ENCODE measurements at regions not wholly inside any gene's neighbourhood (a gene's known extent, or its start where the extent isn't known, plus 50 kb on each side); places are given as distances from the start of the nearest gene placed in this dataset.

- TF ChIP-seq ZBTB10 (tag by site-specific recombination; IDR thresholded peaks at IDR 0.05) (no peak), PRDM1 (tag by site-specific recombination; IDR thresholded peaks at IDR 0.05) (no peak), ZNF324 (tag by site-specific recombination; IDR thresholded peaks at IDR 0.05) (no peak), ZNF521 (tag by site-specific recombination; IDR thresholded peaks at IDR 0.05) (no peak)
These were observed 56.2 kb upstream of the DPYSL4 start (continued) for GRCh38 chr10:132130286-132131265.

DNA sequence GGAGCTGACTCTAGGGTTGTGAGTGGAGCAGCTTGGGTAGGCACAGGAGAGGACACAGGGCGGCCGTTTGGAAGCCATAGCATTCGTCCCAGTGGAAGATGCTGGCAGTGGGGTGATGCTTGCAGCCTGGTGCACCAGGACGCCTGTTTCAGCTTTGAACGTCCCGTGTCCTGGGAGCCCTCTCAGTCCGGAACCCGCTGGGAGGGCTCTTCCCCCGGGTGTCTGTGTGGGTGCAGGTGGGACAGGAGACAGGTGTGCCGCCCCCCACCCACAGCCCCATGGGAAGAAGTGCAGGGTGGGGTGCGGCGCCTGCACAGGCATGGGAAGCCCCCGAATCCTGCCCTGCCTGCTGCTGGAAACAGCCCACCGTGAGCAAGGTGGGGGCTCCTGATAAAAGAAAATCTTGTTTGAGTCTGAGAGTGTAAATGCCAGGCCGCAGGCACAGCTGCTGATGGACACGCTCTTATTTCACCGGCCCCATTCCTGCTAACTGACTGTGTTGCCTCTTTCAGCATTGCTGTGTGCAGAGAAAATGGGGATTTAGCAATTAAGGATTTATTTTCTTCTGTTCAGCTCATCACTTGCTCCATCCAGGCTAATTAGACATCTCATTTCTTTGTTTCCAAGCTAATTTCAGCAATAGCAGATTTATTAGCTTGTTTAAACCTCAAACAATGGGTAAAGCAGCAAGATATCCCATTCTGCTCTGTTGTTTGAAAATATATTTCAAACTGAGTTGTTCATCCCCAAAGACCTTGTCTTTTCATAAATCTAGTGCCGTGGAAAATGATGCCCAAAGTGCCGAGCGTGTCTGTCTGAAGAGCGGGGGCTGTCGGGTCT is 54.9 kb upstream of the DPYSL4 start:
- ChIA-PET CTCF (interaction anchor here (0.9 to 1.1 kb wide), 2 partner anchors 109 to 246 kb away, joined by 3 read pairs; no protein-coding TSS in a partner anchor), POLR2A (no interaction called here)
- H3K9me3 ChIP-seq (ENCODE audit: control insufficient read depth, insufficient read depth, low read depth, low read length), result no peaks in the 10 kb centered on the region
- H3K27ac ChIP-seq (ENCODE audit: extremely low read depth, low read depth, low read length), result no peak overlapping the region
- no peaks in the 10 kb centered on the region for H3K4me1 ChIP-seq (ENCODE audit: control insufficient read depth, insufficient read depth, low read length)
- TF ChIP-seq SALL2 (tag by site-specific recombination; IDR thresholded peaks at IDR 0.05; ENCODE audit: borderline replicate concordance) (no peak), ZNF16 (tag by site-specific recombination; IDR thresholded peaks at IDR 0.05; ENCODE audit: low read depth) (no peak), TRIM28 (IDR thresholded peaks at IDR 0.05; ENCODE audit: borderline replicate concordance, low read length) (no peak), ZNF24 (tag by site-specific recombination; IDR thresholded peaks at IDR 0.05) (no peak), ZSCAN23 (tag by site-specific recombination; IDR thresholded peaks at IDR 0.05) (no peak), ZNF292 (tag by site-specific recombination; IDR thresholded peaks at IDR 0.05; ENCODE audit: borderline replicate concordance, low read depth) (no peak), ZNF580 (tag by site-specific recombination; IDR thresholded peaks at IDR 0.05) (no peak), ZNF677 (tag by site-specific recombination; IDR thresholded peaks at IDR 0.05) (no peak), ZNF660 (tag by site-specific recombination; IDR thresholded peaks at IDR 0.05) (no peak), ZNF501 (tag by site-specific recombination; IDR thresholded peaks at IDR 0.05) (no peak), ZNF140 (tag by site-specific recombination; IDR thresholded peaks at IDR 0.05) (no peak), ZSCAN5A (tag by site-specific recombination; IDR thresholded peaks at IDR 0.05) (no peak), MYNN (tag by site-specific recombination; IDR thresholded peaks at IDR 0.05; ENCODE audit: borderline replicate concordance) (no peak), ZNF155 (tag by site-specific recombination; IDR thresholded peaks at IDR 0.05) (no peak), MZF1 (tag by site-specific recombination; IDR thresholded peaks at IDR 0.05; ENCODE audit: borderline replicate concordance) (no peak), REPIN1 (tag by site-specific recombination; IDR thresholded peaks at IDR 0.05; ENCODE audit: low read depth) (no peak)
- no peaks in the 10 kb centered on the region for H3K36me3 ChIP-seq (ENCODE audit: control insufficient read depth in 2 of 2, insufficient read depth in 1 of 2, low read length in 2 of 2)
- H3K4me3 ChIP-seq (ENCODE audit: low read depth, low read length), result no peak overlapping the region

Measured in HEK293 (cell line).